GM12878 (cell line): ENCODE measurements at regions not wholly inside any gene's neighbourhood (a gene's known extent, or its start where the extent isn't known, plus 50 kb on each side); places are given as distances from the start of the nearest gene placed in this dataset.

Experiments
- CTCF ChIP-seq, 3 experiments: IDR thresholded peaks in 2 of 3; conservative IDR thresholded peaks in 1 of 3; 2 replicates each; pipeline ENCODE4 v1.5.1; 2011; ENCODE audit warnings: low read depth in 3 of 3, low read length in 3 of 3, mild to moderate bottlenecking in 3 of 3, control low read depth in 2 of 3, moderate library complexity in 2 of 3, inconsistent platforms in 1 of 3, mixed read lengths in 1 of 3; ENCODE audit not compliant: control insufficient read depth in 2 of 3, insufficient read depth in 1 of 3; ENCODE audit errors: extremely low read depth in 1 of 3
- EZH2 ChIP-seq: IDR thresholded peaks from 2 replicates; pipeline ENCODE4 v1.6.1; 2012; ENCODE audit warnings: low read depth, mild to moderate bottlenecking, control low read depth, inconsistent platforms, low read length, borderline replicate concordance; ENCODE audit not compliant: control insufficient read depth
- NRF1 ChIP-seq: conservative IDR thresholded peaks from 2 replicates; pipeline ENCODE4 v1.6.1; 2011; ENCODE audit warnings: mild to moderate bottlenecking, low read depth, low read length, improper control_type of control experiment
- PKNOX1 ChIP-seq: fragments of 450-650 bp; IDR thresholded peaks from 2 replicates; pipeline ENCODE4 v1.6.1; 2016; ENCODE audit warnings: mild to moderate bottlenecking
- SIN3A ChIP-seq: IDR thresholded peaks from 2 replicates; pipeline ENCODE4 v1.6.1; 2012; ENCODE audit warnings: low read depth, low read length, improper control_type of control experiment
- SREBF2 ChIP-seq: IDR thresholded peaks from 2 replicates; pipeline ENCODE4 v1.6.1; 2012; ENCODE audit warnings: mild to moderate bottlenecking, low read length
- TCF12 ChIP-seq: IDR thresholded peaks from 2 replicates; pipeline ENCODE4 v1.6.1; 2011; ENCODE audit warnings: low read depth, mild to moderate bottlenecking, low read length
- TF ChIP-seq, protein P1 (sequence below): fragments of 450-650 bp; IDR thresholded peaks from 2 replicates; pipeline ENCODE4 v1.6.1; 2016; ENCODE audit warnings: mild to moderate bottlenecking, moderate library complexity, borderline replicate concordance
- TF ChIP-seq, protein P2 (sequence below): fragments of 450-650 bp; IDR thresholded peaks from 2 replicates; pipeline ENCODE4 v1.6.1; 2017; ENCODE audit warnings: mild to moderate bottlenecking, moderate library complexity

DNA sequence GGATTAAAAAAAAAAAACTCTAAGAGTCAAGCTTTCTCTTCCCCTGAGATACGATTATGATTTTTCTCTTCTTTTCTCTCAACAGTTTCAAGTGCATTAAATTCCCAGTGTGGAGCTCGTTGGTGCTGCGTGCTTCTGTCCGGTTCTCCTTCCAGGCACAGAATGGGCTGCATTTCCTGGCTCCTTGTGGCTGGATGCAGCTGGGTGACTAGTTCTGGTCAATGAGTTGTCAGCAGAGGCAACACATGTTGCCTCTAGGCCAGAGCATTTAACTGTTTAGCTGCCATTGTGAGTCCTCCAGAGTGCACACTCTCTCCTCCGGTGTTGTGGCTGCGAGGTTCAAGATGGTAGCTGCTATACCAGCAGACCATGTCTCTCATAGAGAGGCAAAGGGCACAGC lies 312.9 kb downstream of the RRAGC start:
- no peak for TF ChIP-seq TCF12
- no peak for TF ChIP-seq SREBF2
- TF ChIP-seq PKNOX1 = no peak
- TF ChIP-seq, protein P1, sequence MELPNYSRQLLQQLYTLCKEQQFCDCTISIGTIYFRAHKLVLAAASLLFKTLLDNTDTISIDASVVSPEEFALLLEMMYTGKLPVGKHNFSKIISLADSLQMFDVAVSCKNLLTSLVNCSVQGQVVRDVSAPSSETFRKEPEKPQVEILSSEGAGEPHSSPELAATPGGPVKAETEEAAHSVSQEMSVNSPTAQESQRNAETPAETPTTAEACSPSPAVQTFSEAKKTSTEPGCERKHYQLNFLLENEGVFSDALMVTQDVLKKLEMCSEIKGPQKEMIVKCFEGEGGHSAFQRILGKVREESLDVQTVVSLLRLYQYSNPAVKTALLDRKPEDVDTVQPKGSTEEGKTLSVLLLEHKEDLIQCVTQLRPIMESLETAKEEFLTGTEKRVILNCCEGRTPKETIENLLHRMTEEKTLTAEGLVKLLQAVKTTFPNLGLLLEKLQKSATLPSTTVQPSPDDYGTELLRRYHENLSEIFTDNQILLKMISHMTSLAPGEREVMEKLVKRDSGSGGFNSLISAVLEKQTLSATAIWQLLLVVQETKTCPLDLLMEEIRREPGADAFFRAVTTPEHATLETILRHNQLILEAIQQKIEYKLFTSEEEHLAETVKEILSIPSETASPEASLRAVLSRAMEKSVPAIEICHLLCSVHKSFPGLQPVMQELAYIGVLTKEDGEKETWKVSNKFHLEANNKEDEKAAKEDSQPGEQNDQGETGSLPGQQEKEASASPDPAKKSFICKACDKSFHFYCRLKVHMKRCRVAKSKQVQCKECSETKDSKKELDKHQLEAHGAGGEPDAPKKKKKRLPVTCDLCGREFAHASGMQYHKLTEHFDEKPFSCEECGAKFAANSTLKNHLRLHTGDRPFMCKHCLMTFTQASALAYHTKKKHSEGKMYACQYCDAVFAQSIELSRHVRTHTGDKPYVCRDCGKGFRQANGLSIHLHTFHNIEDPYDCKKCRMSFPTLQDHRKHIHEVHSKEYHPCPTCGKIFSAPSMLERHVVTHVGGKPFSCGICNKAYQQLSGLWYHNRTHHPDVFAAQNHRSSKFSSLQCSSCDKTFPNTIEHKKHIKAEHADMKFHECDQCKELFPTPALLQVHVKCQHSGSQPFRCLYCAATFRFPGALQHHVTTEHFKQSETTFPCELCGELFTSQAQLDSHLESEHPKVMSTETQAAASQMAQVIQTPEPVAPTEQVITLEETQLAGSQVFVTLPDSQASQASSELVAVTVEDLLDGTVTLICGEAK = no peak
- TF ChIP-seq, protein P2, sequence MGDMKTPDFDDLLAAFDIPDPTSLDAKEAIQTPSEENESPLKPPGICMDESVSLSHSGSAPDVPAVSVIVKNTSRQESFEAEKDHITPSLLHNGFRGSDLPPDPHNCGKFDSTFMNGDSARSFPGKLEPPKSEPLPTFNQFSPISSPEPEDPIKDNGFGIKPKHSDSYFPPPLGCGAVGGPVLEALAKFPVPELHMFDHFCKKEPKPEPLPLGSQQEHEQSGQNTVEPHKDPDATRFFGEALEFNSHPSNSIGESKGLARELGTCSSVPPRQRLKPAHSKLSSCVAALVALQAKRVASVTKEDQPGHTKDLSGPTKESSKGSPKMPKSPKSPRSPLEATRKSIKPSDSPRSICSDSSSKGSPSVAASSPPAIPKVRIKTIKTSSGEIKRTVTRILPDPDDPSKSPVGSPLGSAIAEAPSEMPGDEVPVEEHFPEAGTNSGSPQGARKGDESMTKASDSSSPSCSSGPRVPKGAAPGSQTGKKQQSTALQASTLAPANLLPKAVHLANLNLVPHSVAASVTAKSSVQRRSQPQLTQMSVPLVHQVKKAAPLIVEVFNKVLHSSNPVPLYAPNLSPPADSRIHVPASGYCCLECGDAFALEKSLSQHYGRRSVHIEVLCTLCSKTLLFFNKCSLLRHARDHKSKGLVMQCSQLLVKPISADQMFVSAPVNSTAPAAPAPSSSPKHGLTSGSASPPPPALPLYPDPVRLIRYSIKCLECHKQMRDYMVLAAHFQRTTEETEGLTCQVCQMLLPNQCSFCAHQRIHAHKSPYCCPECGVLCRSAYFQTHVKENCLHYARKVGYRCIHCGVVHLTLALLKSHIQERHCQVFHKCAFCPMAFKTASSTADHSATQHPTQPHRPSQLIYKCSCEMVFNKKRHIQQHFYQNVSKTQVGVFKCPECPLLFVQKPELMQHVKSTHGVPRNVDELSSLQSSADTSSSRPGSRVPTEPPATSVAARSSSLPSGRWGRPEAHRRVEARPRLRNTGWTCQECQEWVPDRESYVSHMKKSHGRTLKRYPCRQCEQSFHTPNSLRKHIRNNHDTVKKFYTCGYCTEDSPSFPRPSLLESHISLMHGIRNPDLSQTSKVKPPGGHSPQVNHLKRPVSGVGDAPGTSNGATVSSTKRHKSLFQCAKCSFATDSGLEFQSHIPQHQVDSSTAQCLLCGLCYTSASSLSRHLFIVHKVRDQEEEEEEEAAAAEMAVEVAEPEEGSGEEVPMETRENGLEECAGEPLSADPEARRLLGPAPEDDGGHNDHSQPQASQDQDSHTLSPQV = no peak
- TF ChIP-seq EZH2 = no peak
- TF ChIP-seq SIN3A = no peak
- no peak for TF ChIP-seq NRF1
- no peak for TF ChIP-seq CTCF (IDR thresholded peaks at IDR 0.05 in 2 of 3, conservative IDR thresholded peaks at IDR 0.05 in 1 of 3; ENCODE audit: control insufficient read depth in 2 of 3, extremely low read depth in 1 of 3, insufficient read depth in 1 of 3, low read depth in 3 of 3, low read length in 3 of 3)
